Liver (tissue), 3 donors: ENCODE measurements at regions not wholly inside any gene's neighbourhood (a gene's known extent, or its start where the extent isn't known, plus 50 kb on each side); places are given as distances from the start of the nearest gene placed in this dataset.

ENCODE experiments used
- EGR1 ChIP-seq, 2 donors: IDR thresholded peaks; 2 replicates each; pipeline ENCODE4 v1.6.1; 2016 to 2018; ENCODE audit warnings: antibody characterized with exemption in 2 of 2, low read depth in 2 of 2
- FOXA1 ChIP-seq: IDR thresholded peaks from 2 replicates; pipeline ENCODE4 v1.6.1; 2016; ENCODE audit warnings: antibody characterized with exemption
- RAD21 ChIP-seq, 2 donors: IDR thresholded peaks; 2 replicates each; pipeline ENCODE4 v1.6.1; 2016; ENCODE audit warnings: antibody characterized with exemption in 2 of 2, mild to moderate bottlenecking in 2 of 2
- RXRA ChIP-seq, 2 donors: IDR thresholded peaks; 2 replicates each; pipeline ENCODE4 v1.6.1; 2017 to 2018; ENCODE audit warnings: antibody characterized with exemption in 2 of 2, mild to moderate bottlenecking in 1 of 2
- SP1 ChIP-seq: IDR thresholded peaks from 2 replicates; pipeline ENCODE4 v1.6.1; 2018; ENCODE audit warnings: antibody characterized with exemption, mild to moderate bottlenecking
- TAF1 ChIP-seq: conservative IDR thresholded peaks from 2 replicates; pipeline ENCODE4 v1.6.1; 2016; ENCODE audit warnings: antibody characterized with exemption, mild to moderate bottlenecking
- YY1 ChIP-seq: IDR thresholded peaks from 2 replicates; pipeline ENCODE4 v1.6.1; 2016; ENCODE audit warnings: antibody characterized with exemption, mild to moderate bottlenecking
- TF ChIP-seq, protein P1 (sequence below): fragments of 150-350 bp; IDR thresholded peaks from 2 replicates; pipeline ENCODE4 v1.5.1; 2017; ENCODE audit warnings: improper control_type of control experiment, low read depth, low read length; ENCODE audit not compliant: missing input control
- TF ChIP-seq, protein P2 (sequence below): IDR thresholded peaks from 2 replicates; pipeline ENCODE4 v1.6.1; 2016; ENCODE audit warnings: antibody characterized with exemption, mild to moderate bottlenecking
- donor health status: healthy.
- donor health status: healthy.

DNA sequence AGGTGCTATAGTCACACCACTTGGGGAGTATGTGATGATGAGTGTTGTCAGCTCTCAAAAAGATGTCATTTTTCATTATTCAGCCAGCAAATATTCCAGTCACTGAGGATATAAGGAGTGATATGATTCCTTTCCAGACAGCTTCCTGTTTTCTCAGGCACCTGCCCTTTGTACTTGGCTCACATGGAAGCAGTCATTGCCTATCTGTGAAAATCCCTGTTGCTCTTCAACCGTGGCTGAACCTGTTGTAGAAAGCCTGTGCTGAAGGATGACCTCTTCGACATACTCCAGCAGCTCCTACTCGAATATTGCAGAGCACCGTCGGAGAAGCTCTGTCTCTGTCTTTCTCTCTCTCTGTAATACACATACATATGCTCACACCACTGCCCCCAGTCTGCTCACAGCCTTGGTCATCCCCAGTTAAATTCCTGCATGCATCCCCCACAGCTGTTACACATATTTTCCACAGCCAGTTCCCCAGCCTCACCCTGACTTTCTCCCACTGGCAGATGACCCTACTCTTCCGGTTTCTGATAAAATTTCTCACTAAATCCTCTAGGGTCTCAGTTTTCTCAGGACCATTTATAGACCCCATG, 204.2 kb upstream of the ARGLU1 start:
- TF ChIP-seq, protein P1, sequence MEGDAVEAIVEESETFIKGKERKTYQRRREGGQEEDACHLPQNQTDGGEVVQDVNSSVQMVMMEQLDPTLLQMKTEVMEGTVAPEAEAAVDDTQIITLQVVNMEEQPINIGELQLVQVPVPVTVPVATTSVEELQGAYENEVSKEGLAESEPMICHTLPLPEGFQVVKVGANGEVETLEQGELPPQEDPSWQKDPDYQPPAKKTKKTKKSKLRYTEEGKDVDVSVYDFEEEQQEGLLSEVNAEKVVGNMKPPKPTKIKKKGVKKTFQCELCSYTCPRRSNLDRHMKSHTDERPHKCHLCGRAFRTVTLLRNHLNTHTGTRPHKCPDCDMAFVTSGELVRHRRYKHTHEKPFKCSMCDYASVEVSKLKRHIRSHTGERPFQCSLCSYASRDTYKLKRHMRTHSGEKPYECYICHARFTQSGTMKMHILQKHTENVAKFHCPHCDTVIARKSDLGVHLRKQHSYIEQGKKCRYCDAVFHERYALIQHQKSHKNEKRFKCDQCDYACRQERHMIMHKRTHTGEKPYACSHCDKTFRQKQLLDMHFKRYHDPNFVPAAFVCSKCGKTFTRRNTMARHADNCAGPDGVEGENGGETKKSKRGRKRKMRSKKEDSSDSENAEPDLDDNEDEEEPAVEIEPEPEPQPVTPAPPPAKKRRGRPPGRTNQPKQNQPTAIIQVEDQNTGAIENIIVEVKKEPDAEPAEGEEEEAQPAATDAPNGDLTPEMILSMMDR: no peak
- TF ChIP-seq FOXA1 (no peak), YY1 (no peak), SP1 (no peak), RAD21 (IDR thresholded peaks at IDR 0.05) (no peak), EGR1 (IDR thresholded peaks at IDR 0.05; ENCODE audit: low read depth in 2 of 2) (no peak), TAF1 (no peak), RXRA (IDR thresholded peaks at IDR 0.05) (no peak)
- TF ChIP-seq, protein P2, sequence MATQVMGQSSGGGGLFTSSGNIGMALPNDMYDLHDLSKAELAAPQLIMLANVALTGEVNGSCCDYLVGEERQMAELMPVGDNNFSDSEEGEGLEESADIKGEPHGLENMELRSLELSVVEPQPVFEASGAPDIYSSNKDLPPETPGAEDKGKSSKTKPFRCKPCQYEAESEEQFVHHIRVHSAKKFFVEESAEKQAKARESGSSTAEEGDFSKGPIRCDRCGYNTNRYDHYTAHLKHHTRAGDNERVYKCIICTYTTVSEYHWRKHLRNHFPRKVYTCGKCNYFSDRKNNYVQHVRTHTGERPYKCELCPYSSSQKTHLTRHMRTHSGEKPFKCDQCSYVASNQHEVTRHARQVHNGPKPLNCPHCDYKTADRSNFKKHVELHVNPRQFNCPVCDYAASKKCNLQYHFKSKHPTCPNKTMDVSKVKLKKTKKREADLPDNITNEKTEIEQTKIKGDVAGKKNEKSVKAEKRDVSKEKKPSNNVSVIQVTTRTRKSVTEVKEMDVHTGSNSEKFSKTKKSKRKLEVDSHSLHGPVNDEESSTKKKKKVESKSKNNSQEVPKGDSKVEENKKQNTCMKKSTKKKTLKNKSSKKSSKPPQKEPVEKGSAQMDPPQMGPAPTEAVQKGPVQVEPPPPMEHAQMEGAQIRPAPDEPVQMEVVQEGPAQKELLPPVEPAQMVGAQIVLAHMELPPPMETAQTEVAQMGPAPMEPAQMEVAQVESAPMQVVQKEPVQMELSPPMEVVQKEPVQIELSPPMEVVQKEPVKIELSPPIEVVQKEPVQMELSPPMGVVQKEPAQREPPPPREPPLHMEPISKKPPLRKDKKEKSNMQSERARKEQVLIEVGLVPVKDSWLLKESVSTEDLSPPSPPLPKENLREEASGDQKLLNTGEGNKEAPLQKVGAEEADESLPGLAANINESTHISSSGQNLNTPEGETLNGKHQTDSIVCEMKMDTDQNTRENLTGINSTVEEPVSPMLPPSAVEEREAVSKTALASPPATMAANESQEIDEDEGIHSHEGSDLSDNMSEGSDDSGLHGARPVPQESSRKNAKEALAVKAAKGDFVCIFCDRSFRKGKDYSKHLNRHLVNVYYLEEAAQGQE: no peak
